ENCODE measurements at regions not wholly inside any gene's neighbourhood (a gene's known extent, or its start where the extent isn't known, plus 50 kb on each side); places are given as distances from the start of the nearest gene placed in this dataset.
A peak's percentile ranks its signal among the peaks of the same experiment; 100 is the strongest.

GRCh38 chr7:51666751-51667150 is 350.1 kb upstream of the COBL start:
- no peak for DNase-seq (ENCODE audit: low read depth)

- DNase-seq (ENCODE audit: low read depth): no peak
These were observed 349.7 kb upstream of the COBL start for GRCh38 chr7:51666266-51666665.

GRCh38 chr7:51665045-51665780 is 348.6 kb upstream of the COBL start:
- DNase-seq (ENCODE audit: low read depth): no peak

- DNase-seq (ENCODE audit: low read depth): no peak
These were observed 343.9 kb upstream of the COBL start for GRCh38 chr7:51660516-51660915.

- DNase-seq (ENCODE audit: low read depth): no peak
These were observed 342.1 kb upstream of the COBL start for GRCh38 chr7:51658684-51659083.

- peak; percentile 14 for DNase-seq (ENCODE audit: low read depth)
These were observed 331.3 kb upstream of the COBL start for GRCh38 chr7:51647931-51648351.

GRCh38 chr7:51647486-51647885 is 330.9 kb upstream of the COBL start:
- DNase-seq (ENCODE audit: low read depth): no peak

GRCh38 chr7:51645702-51646298 is 329.2 kb upstream of the COBL start:
- no peak for DNase-seq (ENCODE audit: low read depth)

GRCh38 chr7:51645255-51645654 is 328.6 kb upstream of the COBL start:
- DNase-seq (ENCODE audit: low read depth): no peak

- no peak for DNase-seq (ENCODE audit: low read depth)
These were observed 327.6 kb upstream of the COBL start for GRCh38 chr7:51644216-51644615.

- DNase-seq (ENCODE audit: low read depth): no peak
These were observed 324.2 kb upstream of the COBL start for GRCh38 chr7:51640841-51641240.

GRCh38 chr7:51639661-51640334 is 323.2 kb upstream of the COBL start:
- DNase-seq (ENCODE audit: low read depth): peak; percentile 2

- DNase-seq (ENCODE audit: low read depth): no peak
These were observed 319.9 kb upstream of the COBL start for GRCh38 chr7:51636503-51636902.

- DNase-seq (ENCODE audit: low read depth): no peak
These were observed 319.2 kb upstream of the COBL start for GRCh38 chr7:51635775-51636174.

- DNase-seq (ENCODE audit: low read depth): no peak
These were observed 317.9 kb upstream of the COBL start for GRCh38 chr7:51634538-51634937.

- DNase-seq (ENCODE audit: low read depth): no peak
These were observed 317.4 kb upstream of the COBL start for GRCh38 chr7:51634025-51634424.

GRCh38 chr7:51633596-51633995 is 317.0 kb upstream of the COBL start:
- DNase-seq (ENCODE audit: low read depth): no peak

GRCh38 chr7:51633006-51633405 is 316.4 kb upstream of the COBL start:
- no peak for DNase-seq (ENCODE audit: low read depth)

- no peak for DNase-seq (ENCODE audit: low read depth)
These were observed 314.3 kb upstream of the COBL start for GRCh38 chr7:51630933-51631332.

- no peak for DNase-seq (ENCODE audit: low read depth)
These were observed 312.6 kb upstream of the COBL start for GRCh38 chr7:51629206-51629605.

- DNase-seq (ENCODE audit: low read depth): no peak
These were observed 305.3 kb upstream of the COBL start for GRCh38 chr7:51621956-51622355.

- no peak for DNase-seq (ENCODE audit: low read depth)
These were observed 304.1 kb upstream of the COBL start for GRCh38 chr7:51620706-51621105.

GRCh38 chr7:51619880-51620279 is 303.3 kb upstream of the COBL start:
- no peak for DNase-seq (ENCODE audit: low read depth)

All from non-pigmented ciliary epithelial cell (primary cell).